ENCODE measurements at regions not wholly inside any gene's neighbourhood (a gene's known extent, or its start where the extent isn't known, plus 50 kb on each side); places are given as distances from the start of the nearest gene placed in this dataset.
A peak's percentile ranks its signal among the peaks of the same experiment; 100 is the strongest.

GRCh38 chr9:7937761-7938491 is 138.3 kb upstream of the DMAC1 start:
- Histone ChIP-seq H3K9ac (ENCODE audit: extremely low read depth, low read length, poor library complexity, severe bottlenecking) (no peak overlapping the region), H3K9me3 (ENCODE audit: control insufficient read depth, low read length) (peaks cover 19% of the 10 kb centered on the region), H3K36me3 (ENCODE audit: control insufficient read depth, insufficient read depth, low read length) (no peaks in the 10 kb centered on the region), H3K27me3 (ENCODE audit: control insufficient read depth, insufficient read depth, low read length, poor library complexity, severe bottlenecking) (no peaks in the 10 kb centered on the region), H3K27ac (ENCODE audit: low read depth, low read length) (no peak overlapping the region), H3K4me3 (ENCODE audit: low read length) (no peak overlapping the region), H3K4me1 (ENCODE audit: control insufficient read depth, insufficient read depth, low read length) (no peaks in the 10 kb centered on the region)
- Mint-ChIP-seq H3K27me3 (ENCODE audit: insufficient read depth) (no peaks in the 10 kb centered on the region), H3K27ac (no peak overlapping the region), H3K36me3 (ENCODE audit: low read depth) (no peaks in the 10 kb centered on the region), H3K9me3 (peaks cover 23% of the 10 kb centered on the region), H3K4me1 (no peaks in the 10 kb centered on the region), H3K4me3 (no peak overlapping the region)
- no peak for DNase-seq
- WGBS, 2 experiments (ENCODE audit: insufficient coverage in 1 of 2, insufficient read length in 1 of 2): 92 to 100% methylated on average over 4 to 6 of the region's 7 CpGs
- TF ChIP-seq, protein P1, sequence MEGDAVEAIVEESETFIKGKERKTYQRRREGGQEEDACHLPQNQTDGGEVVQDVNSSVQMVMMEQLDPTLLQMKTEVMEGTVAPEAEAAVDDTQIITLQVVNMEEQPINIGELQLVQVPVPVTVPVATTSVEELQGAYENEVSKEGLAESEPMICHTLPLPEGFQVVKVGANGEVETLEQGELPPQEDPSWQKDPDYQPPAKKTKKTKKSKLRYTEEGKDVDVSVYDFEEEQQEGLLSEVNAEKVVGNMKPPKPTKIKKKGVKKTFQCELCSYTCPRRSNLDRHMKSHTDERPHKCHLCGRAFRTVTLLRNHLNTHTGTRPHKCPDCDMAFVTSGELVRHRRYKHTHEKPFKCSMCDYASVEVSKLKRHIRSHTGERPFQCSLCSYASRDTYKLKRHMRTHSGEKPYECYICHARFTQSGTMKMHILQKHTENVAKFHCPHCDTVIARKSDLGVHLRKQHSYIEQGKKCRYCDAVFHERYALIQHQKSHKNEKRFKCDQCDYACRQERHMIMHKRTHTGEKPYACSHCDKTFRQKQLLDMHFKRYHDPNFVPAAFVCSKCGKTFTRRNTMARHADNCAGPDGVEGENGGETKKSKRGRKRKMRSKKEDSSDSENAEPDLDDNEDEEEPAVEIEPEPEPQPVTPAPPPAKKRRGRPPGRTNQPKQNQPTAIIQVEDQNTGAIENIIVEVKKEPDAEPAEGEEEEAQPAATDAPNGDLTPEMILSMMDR (conservative IDR thresholded peaks at IDR 0.05): no peak

DNA sequence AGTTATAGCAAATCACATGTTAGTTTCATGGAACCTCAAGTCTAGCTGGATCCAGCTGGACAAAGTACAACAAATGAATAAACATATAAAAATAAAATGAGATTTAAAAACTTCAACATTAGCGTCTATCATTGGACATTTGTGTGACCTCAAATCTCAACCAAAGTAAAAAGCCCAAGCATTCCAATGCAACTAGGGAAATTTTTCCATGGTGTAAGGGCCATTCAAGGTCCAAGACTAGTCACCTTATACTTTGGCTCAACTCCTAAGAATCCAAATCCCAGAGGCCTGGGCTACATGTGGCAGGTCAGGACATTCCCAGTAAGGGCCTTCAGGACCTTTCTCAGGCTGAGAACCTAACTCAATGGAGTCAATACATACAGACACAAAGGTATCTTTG is 137.4 kb upstream of the DMAC1 start:
- H3K36me3 ChIP-seq (ENCODE audit: control insufficient read depth, insufficient read depth, low read length): no peaks in the 10 kb centered on the region
- no peak for DNase-seq
- TF ChIP-seq, protein P1 (conservative IDR thresholded peaks at IDR 0.05): no peak
- no peaks in the 10 kb centered on the region for H3K27me3 ChIP-seq (ENCODE audit: control insufficient read depth, insufficient read depth, low read length, poor library complexity, severe bottlenecking)
- H3K27ac Mint-ChIP-seq: no peak overlapping the region
- H3K4me3 ChIP-seq (ENCODE audit: low read length): no peak overlapping the region
- H3K9me3 ChIP-seq (ENCODE audit: control insufficient read depth, low read length): peaks cover 19% of the 10 kb centered on the region
- no peaks in the 10 kb centered on the region for H3K4me1 Mint-ChIP-seq
- WGBS, 2 experiments (ENCODE audit: insufficient coverage in 1 of 2, insufficient read length in 1 of 2): 96% methylated on average over 1 of the region's 1 CpG; no CpG with 5 or more reads in 1 of the 2 experiments
- H3K4me3 Mint-ChIP-seq: no peak overlapping the region
- H3K9ac ChIP-seq (ENCODE audit: extremely low read depth, low read length, poor library complexity, severe bottlenecking): no peak overlapping the region
- H3K36me3 Mint-ChIP-seq (ENCODE audit: low read depth): no peaks in the 10 kb centered on the region
- H3K4me1 ChIP-seq (ENCODE audit: control insufficient read depth, insufficient read depth, low read length): no peaks in the 10 kb centered on the region
- peaks cover 23% of the 10 kb centered on the region for H3K9me3 Mint-ChIP-seq
- no peak overlapping the region for H3K27ac ChIP-seq (ENCODE audit: low read depth, low read length)
- no peaks in the 10 kb centered on the region for H3K27me3 Mint-ChIP-seq (ENCODE audit: insufficient read depth)

- Histone ChIP-seq H3K9me3 (ENCODE audit: control insufficient read depth, low read length) (peaks cover 19% of the 10 kb centered on the region), H3K27me3 (ENCODE audit: control insufficient read depth, insufficient read depth, low read length, poor library complexity, severe bottlenecking) (no peaks in the 10 kb centered on the region), H3K4me3 (ENCODE audit: low read length) (no peak overlapping the region), H3K27ac (ENCODE audit: low read depth, low read length) (peak overlapping the region; percentile 21), H3K9ac (ENCODE audit: extremely low read depth, low read length, poor library complexity, severe bottlenecking) (no peak overlapping the region), H3K36me3 (ENCODE audit: control insufficient read depth, insufficient read depth, low read length) (no peaks in the 10 kb centered on the region), H3K4me1 (ENCODE audit: control insufficient read depth, insufficient read depth, low read length) (no peaks in the 10 kb centered on the region)
- 69 to 84% methylated on average over 3 to 4 of the region's 4 CpGs for WGBS, 2 experiments (ENCODE audit: insufficient coverage in 1 of 2, insufficient read length in 1 of 2)
- Mint-ChIP-seq H3K36me3 (ENCODE audit: low read depth) (no peaks in the 10 kb centered on the region), H3K27ac (peak overlapping the region; percentile 53), H3K4me1 (no peaks in the 10 kb centered on the region), H3K9me3 (peaks cover 23% of the 10 kb centered on the region), H3K4me3 (no peak overlapping the region), H3K27me3 (ENCODE audit: insufficient read depth) (no peaks in the 10 kb centered on the region)
- TF ChIP-seq, protein P1 (conservative IDR thresholded peaks at IDR 0.05): no peak
- peak; percentile 49 for DNase-seq
These were observed 136.6 kb upstream of the DMAC1 start for GRCh38 chr9:7936163-7936562.
